Keratinocyte (primary cell): ENCODE measurements at regions not wholly inside any gene's neighbourhood (a gene's known extent, or its start where the extent isn't known, plus 50 kb on each side); places are given as distances from the start of the nearest gene placed in this dataset.

Source experiments
- DNase-seq: peaks from one replicate; pipeline ENCODE4 v3.0.0-alpha.2; 2011; ENCODE audit warnings: low read depth, missing footprints, low spot score
- FAIRE-seq: peaks from 2 replicates; lab custom pipeline; 2011; peaks lifted over from hg19 to GRCh38; lab: Jason Lieb, UNC
- H2AFZ ChIP-seq: 2 replicates; pipeline ENCODE4 v1.6.0; 2012; ENCODE audit warnings: low read length, control low read depth, inconsistent platforms; ENCODE audit not compliant: control insufficient read depth
- H3K27ac ChIP-seq: 2 replicates; pipeline ENCODE4 v1.5.1; 2011; ENCODE audit warnings: low read length; ENCODE audit not compliant: control insufficient read depth, insufficient read depth
- H3K27me3 ChIP-seq: 3 replicates; pipeline ENCODE4 v1.6.0; 2011; ENCODE audit warnings: low read length; ENCODE audit not compliant: control insufficient read depth, insufficient read depth; ENCODE audit errors: extremely low read depth
- H3K36me3 ChIP-seq, 2 experiments: 2 replicates in 1 of 2; 3 replicates in 1 of 2; pipeline ENCODE4 v1.5.1; 2011; ENCODE audit warnings: low read length in 2 of 2, mild to moderate bottlenecking in 1 of 2; ENCODE audit not compliant: control insufficient read depth in 2 of 2, insufficient read depth in 2 of 2; ENCODE audit errors: extremely low read depth in 1 of 2
- H3K4me1 ChIP-seq: 3 replicates; pipeline ENCODE4 v1.5.1; 2011; ENCODE audit warnings: low read length; ENCODE audit not compliant: control insufficient read depth, insufficient read depth; ENCODE audit errors: extremely low read depth
- H3K4me2 ChIP-seq: 3 replicates; pipeline ENCODE4 v1.6.0; 2011; ENCODE audit warnings: low read depth, low read length; ENCODE audit not compliant: control insufficient read depth, insufficient read depth; ENCODE audit errors: extremely low read depth
- H3K4me3 ChIP-seq, 3 experiments: fragments of 200-600 bp in 1 of 3; sonication (generic) in 1 of 3; 2 replicates in 2 of 3; 3 replicates in 1 of 3; pipeline ENCODE4 v1.5.1; 2011 to 2016; ENCODE audit warnings: low read length in 3 of 3, mild to moderate bottlenecking in 3 of 3, control low read depth in 2 of 3, inconsistent platforms in 1 of 3, low read depth in 1 of 3, mixed read lengths in 1 of 3, mixed run types in 1 of 3, moderate library complexity in 1 of 3; ENCODE audit not compliant: control insufficient read depth in 2 of 3, insufficient read depth in 2 of 3; ENCODE audit errors: extremely low read depth in 1 of 3
- H3K79me2 ChIP-seq: 2 replicates; pipeline ENCODE4 v1.6.0; 2012; ENCODE audit warnings: low read length; ENCODE audit not compliant: control insufficient read depth, insufficient read depth
- H3K9ac ChIP-seq: 3 replicates; pipeline ENCODE4 v1.6.0; 2011; ENCODE audit warnings: low read length; ENCODE audit not compliant: control insufficient read depth, insufficient read depth; ENCODE audit errors: extremely low read depth
- H3K9me1 ChIP-seq: 3 replicates; pipeline ENCODE4 v1.6.0; 2011; ENCODE audit warnings: low read length; ENCODE audit not compliant: control insufficient read depth, insufficient read depth; ENCODE audit errors: extremely low read depth
- H3K9me3 ChIP-seq: 2 replicates; pipeline ENCODE4 v1.5.1; 2012; ENCODE audit warnings: low read depth, low read length; ENCODE audit not compliant: control insufficient read depth
- H4K20me1 ChIP-seq: 3 replicates; pipeline ENCODE4 v1.6.0; 2011; ENCODE audit warnings: low read length; ENCODE audit not compliant: control insufficient read depth, insufficient read depth; ENCODE audit errors: extremely low read depth
- CTCF ChIP-seq, 3 experiments: IDR thresholded peaks in 1 of 3; conservative IDR thresholded peaks in 1 of 3; optimal IDR thresholded peaks in 1 of 3; 2 replicates in 2 of 3; 3 replicates in 1 of 3; pipeline versions ENCODE3 to v1.5.1; 2011; ENCODE audit warnings: low read length in 3 of 3, mild to moderate bottlenecking in 3 of 3, moderate library complexity in 2 of 3, control low read depth in 1 of 3, inconsistent platforms in 1 of 3; ENCODE audit not compliant: insufficient read depth in 2 of 3; ENCODE audit errors: extremely low read depth in 1 of 3
- EZH2 ChIP-seq: IDR thresholded peaks from one replicate; pipeline ENCODE4 v1.6.1; 2012; ENCODE audit warnings: inconsistent platforms, mild to moderate bottlenecking, low read length, moderate library complexity
- dilution Hi-C: fragments of 300-500 bp; cut with MboI; formaldehyde crosslinking; loops from one replicate; pipeline ENCODE4 v1.7.0; 2020; ENCODE audit warnings: low sequenced_read_pairs; ENCODE audit not compliant: extremely low pct_ligation_motif_present

- no peak overlapping the region for H3K9ac ChIP-seq
- H3K27me3 ChIP-seq = no peaks in the 10 kb centered on the region
- H3K9me1 ChIP-seq = no peaks in the 10 kb centered on the region
- dilution Hi-C loops = no loop called here
- no peak for FAIRE-seq
- no peak overlapping the region for H3K4me3 ChIP-seq
- H3K27ac ChIP-seq = no peak overlapping the region
- no peaks in the 10 kb centered on the region for H3K4me1 ChIP-seq
- no peak overlapping the region for H3K4me2 ChIP-seq
- no peak for DNase-seq
- H3K9me3 ChIP-seq = no peaks in the 10 kb centered on the region
- H3K36me3 ChIP-seq = no peaks in the 10 kb centered on the region
- no peaks in the 10 kb centered on the region for H4K20me1 ChIP-seq
- H3K79me2 ChIP-seq = no peaks in the 10 kb centered on the region
- TF ChIP-seq EZH2 = no peak
- TF ChIP-seq CTCF (optimal IDR thresholded peaks at IDR 0.05 in 1 of 3, IDR thresholded peaks at IDR 0.05 in 1 of 3, conservative IDR thresholded peaks at IDR 0.05 in 1 of 3; ENCODE audit: extremely low read depth in 1 of 3, insufficient read depth in 2 of 3, low read length in 3 of 3) = no peak
- H2AFZ ChIP-seq = no peak overlapping the region
These were observed 374.6 kb upstream of the ARGLU1 start for GRCh38 chr13:106942563-106942962.

DNA sequence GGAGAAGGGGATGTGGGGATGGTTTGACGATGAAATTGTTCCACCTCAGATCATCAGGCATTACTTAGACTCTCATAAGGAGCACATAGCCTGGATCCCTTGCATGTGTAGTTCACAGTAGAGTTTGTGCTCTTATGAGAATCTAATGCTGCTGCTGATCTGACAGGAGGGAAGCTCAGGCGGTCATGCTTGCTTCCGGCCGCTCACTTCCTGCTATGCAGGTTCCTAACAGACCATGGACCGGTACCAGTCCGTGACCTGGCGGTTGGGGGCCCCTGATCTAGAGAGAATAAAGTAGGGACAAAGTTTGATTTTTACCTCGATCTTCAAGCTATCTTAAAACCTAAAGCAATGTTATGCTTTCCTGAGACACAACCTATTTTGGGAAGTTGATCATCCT lies 373.8 kb upstream of the ARGLU1 start:
- no peaks in the 10 kb centered on the region for H3K9me1 ChIP-seq
- H3K9ac ChIP-seq = no peak overlapping the region
- dilution Hi-C loops = no loop called here
- TF ChIP-seq EZH2 (no peak), CTCF (optimal IDR thresholded peaks at IDR 0.05 in 1 of 3, IDR thresholded peaks at IDR 0.05 in 1 of 3, conservative IDR thresholded peaks at IDR 0.05 in 1 of 3; ENCODE audit: extremely low read depth in 1 of 3, insufficient read depth in 2 of 3, low read length in 3 of 3) (no peak)
- no peak for FAIRE-seq
- H3K4me3 ChIP-seq = no peak overlapping the region
- no peak overlapping the region for H2AFZ ChIP-seq
- DNase-seq = no peak
- no peaks in the 10 kb centered on the region for H3K4me1 ChIP-seq
- no peaks in the 10 kb centered on the region for H3K36me3 ChIP-seq
- no peaks in the 10 kb centered on the region for H3K79me2 ChIP-seq
- no peak overlapping the region for H3K27ac ChIP-seq
- H4K20me1 ChIP-seq = no peaks in the 10 kb centered on the region
- no peaks in the 10 kb centered on the region for H3K9me3 ChIP-seq
- H3K4me2 ChIP-seq = no peak overlapping the region
- H3K27me3 ChIP-seq = no peaks in the 10 kb centered on the region
